ENCODE measurements at regions not wholly inside any gene's neighbourhood (a gene's known extent, or its start where the extent isn't known, plus 50 kb on each side); places are given as distances from the start of the nearest gene placed in this dataset.
A peak's percentile ranks its signal among the peaks of the same experiment; 100 is the strongest.

- Histone ChIP-seq H3K9me2 (ENCODE audit: insufficient read depth, low read length) (no peaks in the 10 kb centered on the region), H3K9me3 (ENCODE audit: low read length) (no peaks in the 10 kb centered on the region), H2AFZ (ENCODE audit: low read depth, low read length) (no peak overlapping the region), H3F3A (ENCODE audit: insufficient read depth, low read length, poor library complexity, severe bottlenecking) (no peaks in the 10 kb centered on the region), H4K20me1 (ENCODE audit: insufficient read depth) (no peaks in the 10 kb centered on the region), H3K9ac (ENCODE audit: low read length) (no peak overlapping the region), H3K79me2 (replicated peaks; ENCODE audit: insufficient read depth, low read length) (no peaks in the 10 kb centered on the region), H3K4me3 (ENCODE audit: low read length) (no peak overlapping the region), H3K36me3 (ENCODE audit: insufficient read depth, low read length) (no peaks in the 10 kb centered on the region), H3K27me3 (ENCODE audit: insufficient read depth, low read depth, low read length) (no peaks in the 10 kb centered on the region), H3K4me2 (ENCODE audit: low read length) (no peak overlapping the region), H3K27ac (ENCODE audit: low read length) (no peak overlapping the region)
- TF ChIP-seq RAD21 (conservative IDR thresholded peaks at IDR 0.05) (no peak), CTCF (IDR thresholded peaks at IDR 0.05; ENCODE audit: poor library complexity, severe bottlenecking) (no peak)
These were observed 67.9 kb upstream of the API5 start for GRCh38 chr11:43243927-43244326.

- no peak overlapping the region for H3K9ac ChIP-seq (ENCODE audit: low read length)
- H3K4me2 ChIP-seq (ENCODE audit: low read length): no peak overlapping the region
- H3K9me3 ChIP-seq (ENCODE audit: low read length): no peaks in the 10 kb centered on the region
- H3K79me2 ChIP-seq (replicated peaks; ENCODE audit: insufficient read depth, low read length): no peaks in the 10 kb centered on the region
- H3K4me3 ChIP-seq (ENCODE audit: low read length): no peak overlapping the region
- TF ChIP-seq EZH2 (IDR thresholded peaks at IDR 0.05; ENCODE audit: borderline replicate concordance, insufficient read depth, low read length, poor library complexity, severe bottlenecking) (no peak), EP300 (conservative IDR thresholded peaks at IDR 0.05; ENCODE audit: poor library complexity, severe bottlenecking) (no peak), MXI1 (conservative IDR thresholded peaks at IDR 0.05; ENCODE audit: poor library complexity, severe bottlenecking) (no peak), RAD21 (conservative IDR thresholded peaks at IDR 0.05) (no peak), SMC3 (conservative IDR thresholded peaks at IDR 0.05; ENCODE audit: poor library complexity) (no peak), TAF1 (IDR thresholded peaks at IDR 0.05; ENCODE audit: low read depth) (no peak), POLR2AphosphoS5 (IDR thresholded peaks at IDR 0.05) (no peak), CTCF (IDR thresholded peaks at IDR 0.05; ENCODE audit: poor library complexity, severe bottlenecking) (no peak)
- no peaks in the 10 kb centered on the region for H3K9me2 ChIP-seq (ENCODE audit: insufficient read depth, low read length)
- H3F3A ChIP-seq (ENCODE audit: insufficient read depth, low read length, poor library complexity, severe bottlenecking): no peaks in the 10 kb centered on the region
- no peaks in the 10 kb centered on the region for H4K20me1 ChIP-seq (ENCODE audit: insufficient read depth)
- H2AFZ ChIP-seq (ENCODE audit: low read depth, low read length): no peak overlapping the region
- H3K27me3 ChIP-seq (ENCODE audit: insufficient read depth, low read depth, low read length): no peaks in the 10 kb centered on the region
- H3K36me3 ChIP-seq (ENCODE audit: insufficient read depth, low read length): no peaks in the 10 kb centered on the region
- H3K27ac ChIP-seq (ENCODE audit: low read length): no peak overlapping the region
These were observed 66.3 kb upstream of the API5 start for GRCh38 chr11:43245466-43245865.

- Histone ChIP-seq H3K79me2 (replicated peaks; ENCODE audit: insufficient read depth, low read length) (no peaks in the 10 kb centered on the region), H3K9ac (ENCODE audit: low read length) (no peak overlapping the region), H3K36me3 (ENCODE audit: insufficient read depth, low read length) (no peaks in the 10 kb centered on the region), H3K27me3 (ENCODE audit: insufficient read depth, low read depth, low read length) (no peaks in the 10 kb centered on the region), H2AFZ (ENCODE audit: low read depth, low read length) (no peak overlapping the region), H3K9me2 (ENCODE audit: insufficient read depth, low read length) (no peaks in the 10 kb centered on the region), H3F3A (ENCODE audit: insufficient read depth, low read length, poor library complexity, severe bottlenecking) (no peaks in the 10 kb centered on the region), H3K27ac (ENCODE audit: low read length) (peak overlapping the region; percentile 38), H3K9me3 (ENCODE audit: low read length) (no peaks in the 10 kb centered on the region), H3K4me3 (ENCODE audit: low read length) (peak overlapping the region; percentile 15), H4K20me1 (ENCODE audit: insufficient read depth) (no peaks in the 10 kb centered on the region), H3K4me2 (ENCODE audit: low read length) (no peak overlapping the region)
- TF ChIP-seq TAF1 (IDR thresholded peaks at IDR 0.05; ENCODE audit: low read depth): no peak
- TF ChIP-seq POLR2AphosphoS5 (IDR thresholded peaks at IDR 0.05): peak; percentile 76
- peak; percentile 86 for TF ChIP-seq EP300 (conservative IDR thresholded peaks at IDR 0.05; ENCODE audit: poor library complexity, severe bottlenecking)
These were observed 61.5 kb upstream of the API5 start for GRCh38 chr11:43250309-43250708.
